B cell (primary cell): ENCODE measurements at regions not wholly inside any gene's neighbourhood (a gene's known extent, or its start where the extent isn't known, plus 50 kb on each side); places are given as distances from the start of the nearest gene placed in this dataset.

Source experiments
- CTCF ChIP-seq: fragments of 200-600 bp; IDR thresholded peaks from one replicate; pipeline ENCODE4 v1.8.0; 2022; ENCODE audit warnings: antibody characterized with exemption, mild to moderate bottlenecking
- EZH2 ChIP-seq: IDR thresholded peaks from 2 replicates; pipeline ENCODE4 v1.6.1; 2012; ENCODE audit warnings: borderline replicate concordance, low read depth, mild to moderate bottlenecking, moderate library complexity, low read length; ENCODE audit not compliant: insufficient read depth, poor library complexity, severe bottlenecking

DNA sequence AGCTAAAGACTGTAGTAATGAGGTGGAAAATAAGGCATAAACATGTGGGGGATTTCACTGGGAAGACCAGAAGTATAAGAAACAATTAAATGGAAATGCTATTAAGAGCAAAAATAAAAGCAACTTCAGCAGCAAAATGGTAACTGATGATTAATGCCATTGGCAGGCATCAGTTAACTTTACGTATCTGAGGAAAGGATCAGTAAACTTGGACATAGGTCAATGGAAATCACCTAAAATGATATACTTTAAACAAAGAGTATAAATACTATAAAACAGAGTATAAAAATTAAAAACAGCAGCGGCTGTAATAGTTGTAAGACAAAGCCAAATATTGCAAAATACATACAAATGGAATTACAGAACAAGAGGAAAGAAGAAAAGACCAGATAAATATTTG lies 992.1 kb downstream of the DNAH5 start:
- TF ChIP-seq EZH2 = no peak
- TF ChIP-seq CTCF = no peak
